Mesenchymal stem cell (in vitro differentiated cells and primary cell): ENCODE measurements at regions not wholly inside any gene's neighbourhood (a gene's known extent, or its start where the extent isn't known, plus 50 kb on each side); places are given as distances from the start of the nearest gene placed in this dataset.

ENCODE experiments used
- DNase-seq: peaks from one replicate; pipeline ENCODE4 v3.0.0-alpha.2; 2013
- H2AFZ ChIP-seq: one replicate; pipeline ENCODE4 v1.6.1; 2013; ENCODE audit warnings: low read depth, mild to moderate bottlenecking, control low read depth, inconsistent platforms, low read length, moderate library complexity
- H2AK5ac ChIP-seq: 2 replicates; pipeline ENCODE4 v1.6.1; 2013; ENCODE audit warnings: low read length, moderate library complexity, mild to moderate bottlenecking, inconsistent platforms; ENCODE audit not compliant: severe bottlenecking
- H2BK120ac ChIP-seq: one replicate; pipeline ENCODE4 v1.6.1; 2013; ENCODE audit warnings: low read depth, mild to moderate bottlenecking, inconsistent platforms, low read length, moderate library complexity
- H2BK12ac ChIP-seq, 2 experiments: one replicate each; pipeline ENCODE4 v1.6.1; 2013; ENCODE audit warnings: inconsistent platforms in 2 of 2, low read length in 2 of 2, mild to moderate bottlenecking in 2 of 2, moderate library complexity in 2 of 2, control low read depth in 1 of 2
- H2BK15ac ChIP-seq: one replicate; pipeline ENCODE4 v1.6.1; 2013; ENCODE audit warnings: mild to moderate bottlenecking, low read depth, inconsistent platforms; ENCODE audit not compliant: poor library complexity, severe bottlenecking
- H2BK5ac ChIP-seq: 2 replicates; pipeline ENCODE4 v1.6.1; 2013; ENCODE audit warnings: low read depth, mild to moderate bottlenecking, low read length, control low read depth, inconsistent platforms; ENCODE audit not compliant: poor library complexity, severe bottlenecking
- H3K14ac ChIP-seq, 2 experiments: one replicate each; pipeline ENCODE4 v1.6.1; 2013; ENCODE audit warnings: inconsistent platforms in 2 of 2, low read length in 2 of 2, control low read depth in 1 of 2, mild to moderate bottlenecking in 1 of 2, moderate library complexity in 1 of 2
- H3K18ac ChIP-seq, 2 experiments: one replicate each; pipeline ENCODE4 v1.6.1; 2013; ENCODE audit warnings: inconsistent platforms in 2 of 2, low read length in 2 of 2, control low read depth in 1 of 2, low read depth in 1 of 2, mild to moderate bottlenecking in 1 of 2
- H3K23ac ChIP-seq, 2 experiments: one replicate each; pipeline ENCODE4 v1.6.1; 2013; ENCODE audit warnings: inconsistent platforms in 2 of 2, low read length in 2 of 2, mild to moderate bottlenecking in 2 of 2, moderate library complexity in 2 of 2, control low read depth in 1 of 2
- H3K27ac ChIP-seq: 2 replicates; pipeline ENCODE4 v1.5.1; 2013; ENCODE audit warnings: mild to moderate bottlenecking, moderate library complexity, low read length, control low read depth, inconsistent platforms; ENCODE audit not compliant: poor library complexity, severe bottlenecking
- H3K27me3 ChIP-seq, 2 experiments: 2 replicates each; pipeline versions ENCODE4 v1.6.1 to v1.7.0; 2013; ENCODE audit warnings: low read length in 2 of 2, mild to moderate bottlenecking in 2 of 2, moderate library complexity in 2 of 2, control low read depth in 1 of 2, inconsistent platforms in 1 of 2; ENCODE audit not compliant: control insufficient read depth in 1 of 2, insufficient read depth in 1 of 2
- H3K36me3 ChIP-seq, 2 experiments: 2 replicates each; pipeline versions ENCODE4 v1.6.1 to v1.7.0; 2013; ENCODE audit warnings: low read length in 2 of 2, control low read depth in 1 of 2, inconsistent platforms in 1 of 2, low read depth in 1 of 2, mild to moderate bottlenecking in 1 of 2; ENCODE audit not compliant: insufficient read depth in 2 of 2, control insufficient read depth in 1 of 2
- H3K4ac ChIP-seq, 2 experiments: one replicate each; pipeline ENCODE4 v1.6.1; 2013; ENCODE audit warnings: inconsistent platforms in 2 of 2, low read length in 2 of 2, mild to moderate bottlenecking in 2 of 2, moderate library complexity in 2 of 2, control low read depth in 1 of 2, low read depth in 1 of 2
- H3K4me1 ChIP-seq: 2 replicates; pipeline ENCODE4 v1.6.1; 2013; ENCODE audit warnings: low read depth, low read length, control low read depth; ENCODE audit not compliant: control insufficient read depth, insufficient read depth
- H3K4me2 ChIP-seq: 2 replicates; pipeline ENCODE4 v1.6.1; 2013; ENCODE audit warnings: low read length, mild to moderate bottlenecking, inconsistent platforms; ENCODE audit not compliant: poor library complexity, severe bottlenecking
- H3K4me3 ChIP-seq, 2 experiments: 2 replicates each; pipeline versions ENCODE4 v1.5.1 to v1.7.0; 2013; ENCODE audit warnings: low read length in 2 of 2, mild to moderate bottlenecking in 2 of 2, control low read depth in 1 of 2, low read depth in 1 of 2; ENCODE audit not compliant: insufficient read depth in 1 of 2
- H3K79me1 ChIP-seq: replicated peaks from 2 replicates; pipeline ENCODE4 v1.6.1; 2013; ENCODE audit warnings: mild to moderate bottlenecking, control low read depth, low read length, inconsistent platforms; ENCODE audit not compliant: poor library complexity, severe bottlenecking
- H3K9ac ChIP-seq: 2 replicates; pipeline ENCODE4 v1.7.0; 2013; ENCODE audit warnings: mild to moderate bottlenecking, low read length, moderate library complexity
- H3K9me3 ChIP-seq: 2 replicates; pipeline ENCODE4 v1.7.0; 2013; ENCODE audit warnings: mild to moderate bottlenecking, low read length; ENCODE audit not compliant: control insufficient read depth
- H4K8ac ChIP-seq: one replicate; pipeline ENCODE4 v1.6.1; 2013; ENCODE audit warnings: inconsistent platforms, mild to moderate bottlenecking, low read length, moderate library complexity
- H4K91ac ChIP-seq: one replicate; pipeline ENCODE4 v1.6.1; 2013; ENCODE audit warnings: mild to moderate bottlenecking, low read length, inconsistent platforms
- WGBS: methylation state at CpG from one replicate; pipeline ENCODE4 v1.1.7; 2013; ENCODE audit warnings: mixed read lengths; 5-methylcytosine and 5-hydroxymethylcytosine counted together

DNA sequence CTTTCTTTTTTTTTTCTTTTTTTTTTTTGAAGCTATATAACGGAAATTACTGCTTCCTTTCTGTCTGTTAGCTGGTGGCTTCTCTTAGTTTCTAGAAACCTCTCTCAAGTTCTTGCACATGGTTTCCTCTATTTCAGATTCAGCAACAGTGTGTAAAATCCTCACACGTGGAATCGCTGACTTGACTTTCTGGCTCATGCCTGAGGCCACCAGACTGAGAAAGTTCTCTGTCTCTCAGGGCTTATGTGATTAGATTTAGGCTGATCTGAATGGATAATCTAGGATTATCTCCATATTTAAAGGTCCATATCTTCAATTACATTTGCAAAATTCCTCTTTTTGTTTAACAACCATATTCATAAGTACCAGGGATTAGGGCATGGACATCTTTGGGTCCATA, 856.3 kb upstream of the SLITRK6 start:
- Histone ChIP-seq H3K9ac (no peak overlapping the region), H3K27me3 (no peaks in the 10 kb centered on the region), H3K9me3 (no peaks in the 10 kb centered on the region), H3K4me1 (no peaks in the 10 kb centered on the region), H2BK5ac (no peak overlapping the region), H3K4me2 (no peak overlapping the region), H3K4ac (no peak overlapping the region), H3K79me1 (no peaks in the 10 kb centered on the region), H3K18ac (no peak overlapping the region), H2BK15ac (no peak overlapping the region), H3K23ac (no peak overlapping the region), H2BK120ac (no peak overlapping the region), H3K4me3 (no peak overlapping the region), H4K8ac (no peak overlapping the region), H2AFZ (no peak overlapping the region), H4K91ac (no peak overlapping the region), H3K27ac (no peak overlapping the region), H2BK12ac (no peak overlapping the region), H2AK5ac (no peak overlapping the region), H3K14ac (no peak overlapping the region), H3K36me3 (no peaks in the 10 kb centered on the region)
- no peak for DNase-seq
- WGBS: 92% methylated on average over 3 of the region's 3 CpGs

DNA sequence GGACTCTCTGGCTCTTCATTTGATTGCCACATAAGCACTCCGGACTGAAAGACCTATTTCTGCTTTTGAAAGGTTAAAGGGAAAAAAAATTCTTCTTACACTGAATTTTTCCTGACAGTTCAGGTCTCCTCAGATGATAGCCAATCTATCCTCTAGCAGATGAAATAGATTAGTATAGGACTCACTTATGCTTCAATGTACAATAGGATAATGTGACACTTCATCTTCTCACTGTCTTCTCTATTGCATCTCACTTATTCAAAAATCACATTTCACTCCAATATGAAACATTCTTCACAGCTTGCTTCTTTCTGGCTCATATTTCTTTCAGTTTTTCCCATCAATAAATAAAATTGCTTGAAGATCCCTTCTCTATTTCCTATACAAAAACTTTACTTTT, 860.9 kb upstream of the SLITRK6 start:
- H3K4me3 ChIP-seq: no peak overlapping the region
- no peak overlapping the region for H2AK5ac ChIP-seq
- H3K14ac ChIP-seq: no peak overlapping the region
- H2AFZ ChIP-seq: no peak overlapping the region
- no peak overlapping the region for H3K27ac ChIP-seq
- no peak overlapping the region for H2BK15ac ChIP-seq
- no peak overlapping the region for H2BK120ac ChIP-seq
- H2BK5ac ChIP-seq: no peak overlapping the region
- no peaks in the 10 kb centered on the region for H3K27me3 ChIP-seq
- no peak overlapping the region for H2BK12ac ChIP-seq
- no peak overlapping the region for H3K18ac ChIP-seq
- H4K8ac ChIP-seq: no peak overlapping the region
- H3K23ac ChIP-seq: no peak overlapping the region
- 100% methylated on average over 1 of the region's 1 CpG for WGBS
- no peaks in the 10 kb centered on the region for H3K36me3 ChIP-seq
- no peak for DNase-seq
- no peak overlapping the region for H3K4me2 ChIP-seq
- H3K9me3 ChIP-seq: peaks cover 3% of the 10 kb centered on the region
- H3K4ac ChIP-seq: no peak overlapping the region
- no peaks in the 10 kb centered on the region for H3K79me1 ChIP-seq
- no peaks in the 10 kb centered on the region for H3K4me1 ChIP-seq
- H4K91ac ChIP-seq: no peak overlapping the region
- H3K9ac ChIP-seq: no peak overlapping the region

DNA sequence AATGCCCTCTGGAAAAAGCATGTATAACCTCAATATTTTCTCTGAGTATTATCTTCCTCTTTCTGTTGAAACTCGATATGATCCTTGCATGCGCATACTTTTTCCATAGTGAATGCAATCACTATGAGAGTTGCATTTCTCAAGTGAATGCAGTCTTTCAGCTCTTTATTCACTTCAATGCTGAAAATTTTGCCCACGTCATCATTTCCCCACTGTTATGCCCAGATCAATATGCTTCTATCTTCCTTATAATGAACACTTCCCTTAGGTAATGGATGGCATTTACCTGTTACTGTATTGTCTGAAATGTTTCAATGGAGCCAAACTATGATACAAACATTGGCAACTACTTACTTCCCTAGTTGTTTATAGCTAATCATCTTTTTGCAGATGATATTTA, 866.6 kb upstream of the SLITRK6 start:
- no peak for DNase-seq
- no peak overlapping the region for H4K91ac ChIP-seq
- no peak overlapping the region for H3K4ac ChIP-seq
- H4K8ac ChIP-seq: no peak overlapping the region
- no peak overlapping the region for H3K14ac ChIP-seq
- no peaks in the 10 kb centered on the region for H3K36me3 ChIP-seq
- no peak overlapping the region for H2AK5ac ChIP-seq
- no peak overlapping the region for H3K9ac ChIP-seq
- no peak overlapping the region for H2BK120ac ChIP-seq
- H3K18ac ChIP-seq: no peak overlapping the region
- H3K23ac ChIP-seq: no peak overlapping the region
- H2BK15ac ChIP-seq: no peak overlapping the region
- H3K9me3 ChIP-seq: peaks cover 3% of the 10 kb centered on the region
- no peak overlapping the region for H3K27ac ChIP-seq
- no peak overlapping the region for H3K4me2 ChIP-seq
- no peaks in the 10 kb centered on the region for H3K4me1 ChIP-seq
- H2BK5ac ChIP-seq: no peak overlapping the region
- no peak overlapping the region for H3K4me3 ChIP-seq
- H2AFZ ChIP-seq: no peak overlapping the region
- WGBS: 100% methylated on average over 3 of the region's 3 CpGs
- H2BK12ac ChIP-seq: no peak overlapping the region
- no peaks in the 10 kb centered on the region for H3K79me1 ChIP-seq
- no peaks in the 10 kb centered on the region for H3K27me3 ChIP-seq

DNA sequence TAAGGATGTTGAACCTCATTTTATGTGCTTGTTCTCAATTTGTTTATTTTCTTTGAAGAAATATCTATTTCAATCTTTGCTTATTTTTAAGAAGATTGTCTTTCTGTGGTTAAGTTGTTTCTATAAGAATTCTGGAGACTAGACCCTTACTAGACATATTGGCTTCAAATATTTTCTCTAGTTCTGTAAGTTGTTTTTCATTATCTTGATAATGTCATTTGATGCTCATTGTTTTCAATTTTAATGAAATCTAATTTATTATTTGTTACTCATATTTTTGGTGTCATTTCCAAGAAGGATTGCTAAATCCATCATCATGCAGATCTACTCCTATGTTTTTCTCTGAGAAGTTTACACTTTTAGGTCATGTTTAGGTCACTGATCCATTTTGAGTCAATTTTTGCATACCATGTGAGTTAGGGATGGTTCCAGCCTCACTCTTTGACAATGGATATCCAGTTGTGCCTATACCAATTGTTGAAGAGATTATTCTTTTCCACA, 874.8 kb upstream of the SLITRK6 start:
- H3K9me3 ChIP-seq: no peaks in the 10 kb centered on the region

More for the DNA sequence above, 874.8 kb upstream of the SLITRK6 start:
- peak; percentile 15 for DNase-seq
- no peak overlapping the region for H2BK12ac ChIP-seq
- no peak overlapping the region for H3K9ac ChIP-seq
- H3K27ac ChIP-seq: no peak overlapping the region
- H2BK120ac ChIP-seq: no peak overlapping the region
- no peak overlapping the region for H3K4me2 ChIP-seq
- H3K23ac ChIP-seq: no peak overlapping the region
- no peak overlapping the region for H2BK5ac ChIP-seq
- H3K4me3 ChIP-seq: no peak overlapping the region
- no peak overlapping the region for H4K8ac ChIP-seq
- H2BK15ac ChIP-seq: no peak overlapping the region
- no peaks in the 10 kb centered on the region for H3K36me3 ChIP-seq
- no peaks in the 10 kb centered on the region for H3K27me3 ChIP-seq
- no peak overlapping the region for H3K4ac ChIP-seq
- no peak overlapping the region for H4K91ac ChIP-seq
- no peaks in the 10 kb centered on the region for H3K4me1 ChIP-seq
- no peak overlapping the region for H2AFZ ChIP-seq
- no peak overlapping the region for H3K14ac ChIP-seq
- H3K18ac ChIP-seq: no peak overlapping the region
- no peak overlapping the region for H2AK5ac ChIP-seq
- H3K79me1 ChIP-seq: no peaks in the 10 kb centered on the region
